ENCODE measurements at regions not wholly inside any gene's neighbourhood (a gene's known extent, or its start where the extent isn't known, plus 50 kb on each side); places are given as distances from the start of the nearest gene placed in this dataset.

GRCh38 chr6:50135968-50136367, 86.2 kb upstream of the DEFB112 start:
- TF ChIP-seq POLR2A (IDR thresholded peaks at IDR 0.05) (no peak), CTCF (IDR thresholded peaks at IDR 0.05) (no peak)

All from sigmoid colon (tissue), 3 donors.